ENCODE measurements at regions not wholly inside any gene's neighbourhood (a gene's known extent, or its start where the extent isn't known, plus 50 kb on each side); places are given as distances from the start of the nearest gene placed in this dataset.

DNA sequence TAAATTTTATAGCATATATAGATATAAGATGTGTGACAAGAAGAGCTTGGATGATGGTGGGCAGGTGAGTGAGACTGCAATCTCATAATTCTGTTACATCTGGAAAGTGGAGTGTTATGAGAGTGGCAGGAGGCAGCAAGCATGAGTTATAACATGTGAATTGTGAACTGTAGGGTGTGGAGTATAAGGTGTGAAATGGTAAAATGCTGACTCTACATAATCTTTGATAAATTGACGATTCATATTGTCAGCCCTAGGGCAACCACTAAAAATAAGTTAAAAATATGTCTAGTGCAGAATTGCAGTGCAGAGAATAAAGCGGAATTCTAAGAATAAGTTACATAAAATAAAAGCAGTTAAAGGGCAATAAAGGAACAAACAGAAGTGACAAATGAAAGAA lies 74.8 kb upstream of the AKR1E2 start:
- H2BK20ac ChIP-seq (ENCODE audit: low read depth, low read length, poor library complexity, severe bottlenecking): no peak overlapping the region
- no peak overlapping the region for H3K56ac ChIP-seq (ENCODE audit: insufficient read length, low read depth, low read length)
- TF ChIP-seq, protein P1, sequence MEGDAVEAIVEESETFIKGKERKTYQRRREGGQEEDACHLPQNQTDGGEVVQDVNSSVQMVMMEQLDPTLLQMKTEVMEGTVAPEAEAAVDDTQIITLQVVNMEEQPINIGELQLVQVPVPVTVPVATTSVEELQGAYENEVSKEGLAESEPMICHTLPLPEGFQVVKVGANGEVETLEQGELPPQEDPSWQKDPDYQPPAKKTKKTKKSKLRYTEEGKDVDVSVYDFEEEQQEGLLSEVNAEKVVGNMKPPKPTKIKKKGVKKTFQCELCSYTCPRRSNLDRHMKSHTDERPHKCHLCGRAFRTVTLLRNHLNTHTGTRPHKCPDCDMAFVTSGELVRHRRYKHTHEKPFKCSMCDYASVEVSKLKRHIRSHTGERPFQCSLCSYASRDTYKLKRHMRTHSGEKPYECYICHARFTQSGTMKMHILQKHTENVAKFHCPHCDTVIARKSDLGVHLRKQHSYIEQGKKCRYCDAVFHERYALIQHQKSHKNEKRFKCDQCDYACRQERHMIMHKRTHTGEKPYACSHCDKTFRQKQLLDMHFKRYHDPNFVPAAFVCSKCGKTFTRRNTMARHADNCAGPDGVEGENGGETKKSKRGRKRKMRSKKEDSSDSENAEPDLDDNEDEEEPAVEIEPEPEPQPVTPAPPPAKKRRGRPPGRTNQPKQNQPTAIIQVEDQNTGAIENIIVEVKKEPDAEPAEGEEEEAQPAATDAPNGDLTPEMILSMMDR (conservative IDR thresholded peaks at IDR 0.05): no peak
- no peaks in the 10 kb centered on the region for H3K79me1 ChIP-seq (ENCODE audit: insufficient read depth, low read depth, low read length, poor library complexity, severe bottlenecking)
- H3K23ac ChIP-seq (ENCODE audit: insufficient read length, low read depth, low read length): no peak overlapping the region
- H3K79me2 ChIP-seq (ENCODE audit: insufficient read depth, low read length): no peaks in the 10 kb centered on the region
- Mint-ChIP-seq H3K4me3 (no peak overlapping the region), H3K27ac (no peak overlapping the region), H3K4me1 (peaks cover 0 to 5% of the 10 kb centered on the region in 2 experiments; a peak in 2 of 4 replicates), H3K27me3 (ENCODE audit: low read depth) (peaks cover 1% of the 10 kb centered on the region), H3K9me3 (no peaks in the 10 kb centered on the region), H3K36me3 (ENCODE audit: insufficient read depth in 1 of 3, low read depth in 3 of 3) (no peaks in the 10 kb centered on the region)
- no peaks in the 10 kb centered on the region for H3K9me3 ChIP-seq (ENCODE audit: control insufficient read depth, low read depth, low read length)
- H4K20me1 ChIP-seq (ENCODE audit: control insufficient read depth, insufficient read depth, insufficient read length): no peaks in the 10 kb centered on the region
- no peak overlapping the region for H2BK120ac ChIP-seq (ENCODE audit: low read depth, low read length, poor library complexity, severe bottlenecking)
- no peak overlapping the region for H4K8ac ChIP-seq (replicated peaks; ENCODE audit: insufficient read length, low read depth, low read length)
- no peak overlapping the region for H2BK15ac ChIP-seq (ENCODE audit: low read depth, low read length)
- H3K9ac ChIP-seq (ENCODE audit: extremely low read depth, insufficient read length, low read length): no peak overlapping the region
- H3K23me2 ChIP-seq (ENCODE audit: insufficient read length, low read depth, low read length, poor library complexity, severe bottlenecking): no peaks in the 10 kb centered on the region
- no peak overlapping the region for H3K14ac ChIP-seq (ENCODE audit: insufficient read depth, low read length)
- H3K18ac ChIP-seq (ENCODE audit: insufficient read length, low read depth, low read length): no peak overlapping the region
- H3T11ph ChIP-seq (ENCODE audit: low read length): no peak overlapping the region
- no peak overlapping the region for H3K27ac ChIP-seq (ENCODE audit: insufficient read length, low read depth, low read length)
- no peak overlapping the region for H2AK5ac ChIP-seq (ENCODE audit: insufficient read length, low read length)
- no peak overlapping the region for H2BK12ac ChIP-seq (ENCODE audit: insufficient read length, low read depth, low read length)
- H3K4ac ChIP-seq (ENCODE audit: low read depth, low read length): no peak overlapping the region
- H2AFZ ChIP-seq (ENCODE audit: low read length): no peak overlapping the region
- no peaks in the 10 kb centered on the region; the same call in 1 of the 2 replicates for H3K4me1 ChIP-seq (ENCODE audit: insufficient read depth, low read length)
- H3K4me2 ChIP-seq (ENCODE audit: insufficient read depth, insufficient read length, low read length): no peak overlapping the region
- no peak overlapping the region for H4K91ac ChIP-seq (ENCODE audit: insufficient read length, low read depth, low read length)
- no peak overlapping the region for H4K5ac ChIP-seq (ENCODE audit: insufficient read length, low read depth, low read length)
- H3K27me3 ChIP-seq (ENCODE audit: insufficient read depth, low read length): no peaks in the 10 kb centered on the region
- no CpG with 5 or more reads among the region's 2 CpGs for WGBS (ENCODE audit: extremely low coverage, insufficient read length, low lambda C conversion rate)
- no peak overlapping the region for H2BK5ac ChIP-seq (ENCODE audit: insufficient read length, low read length)
- DNase-seq: no peak
